Non-pigmented ciliary epithelial cell (primary cell): ENCODE measurements at regions not wholly inside any gene's neighbourhood (a gene's known extent, or its start where the extent isn't known, plus 50 kb on each side); places are given as distances from the start of the nearest gene placed in this dataset.

Experiments
- DNase-seq: peaks from one replicate; pipeline ENCODE4 v3.0.0-alpha.2; 2010; ENCODE audit warnings: low read depth

- DNase-seq, result no peak
These were observed 139.5 kb downstream of the KIF18A start for GRCh38 chr11:27968461-27968860.

- no peak for DNase-seq
These were observed 142.4 kb downstream of the KIF18A start for GRCh38 chr11:27965559-27965958.

GRCh38 chr11:27963370-27963769 lies 144.6 kb downstream of the KIF18A start:
- DNase-seq, result no peak

- DNase-seq, result no peak
These were observed 157.8 kb downstream of the KIF18A start for GRCh38 chr11:27949951-27950738.

- DNase-seq, result no peak
These were observed 162.6 kb downstream of the KIF18A start for GRCh38 chr11:27945348-27945747.

- DNase-seq, result no peak
These were observed 169.9 kb downstream of the KIF18A start for GRCh38 chr11:27938011-27938410.

- peak; percentile 92 for DNase-seq
These were observed 173.2 kb downstream of the KIF18A start for GRCh38 chr11:27934830-27935145.

GRCh38 chr11:27933992-27934829 lies 173.7 kb downstream of the KIF18A start:
- DNase-seq, result peak; percentile 84

GRCh38 chr11:27931770-27932169 lies 176.2 kb downstream of the KIF18A start:
- DNase-seq, result no peak

GRCh38 chr11:27930946-27931345 lies 177.0 kb downstream of the KIF18A start:
- DNase-seq, result no peak

- DNase-seq, result no peak
These were observed 179.1 kb downstream of the KIF18A start for GRCh38 chr11:27928809-27929208.

GRCh38 chr11:27926981-27927481 lies 180.9 kb downstream of the KIF18A start:
- peak; percentile 60 for DNase-seq

GRCh38 chr11:27926486-27926885 lies 181.5 kb downstream of the KIF18A start:
- no peak for DNase-seq

GRCh38 chr11:27921472-27921871 lies 186.5 kb downstream of the KIF18A start:
- no peak for DNase-seq

GRCh38 chr11:27916541-27917100 lies 191.3 kb downstream of the KIF18A start:
- DNase-seq, result no peak

GRCh38 chr11:27914080-27914479 lies 193.9 kb downstream of the KIF18A start:
- DNase-seq, result no peak

- no peak for DNase-seq
These were observed 194.3 kb downstream of the KIF18A start for GRCh38 chr11:27913650-27914049.

- no peak for DNase-seq
These were observed 195.0 kb downstream of the KIF18A start for GRCh38 chr11:27912916-27913315.

GRCh38 chr11:27910186-27910931 lies 197.6 kb downstream of the KIF18A start:
- no peak for DNase-seq

GRCh38 chr11:27909386-27909785 lies 198.6 kb downstream of the KIF18A start:
- DNase-seq, result no peak

- DNase-seq, result no peak
These were observed 199.3 kb downstream of the KIF18A start for GRCh38 chr11:27908621-27909020.

GRCh38 chr11:27907530-27907929 lies 200.4 kb downstream of the KIF18A start:
- DNase-seq, result no peak
